Fibroblast of lung (primary cell): ENCODE measurements at regions not wholly inside any gene's neighbourhood (a gene's known extent, or its start where the extent isn't known, plus 50 kb on each side); places are given as distances from the start of the nearest gene placed in this dataset.

Experiments
- CTCF ChIP-seq, 2 donors: IDR thresholded peaks in 1 of 2; conservative IDR thresholded peaks in 1 of 2; 1 replicate in 1 of 2; 2 replicates in 1 of 2; pipeline ENCODE4 v1.5.1; 2011 to 2012; ENCODE audit warnings: low read length in 2 of 2, control low read depth in 1 of 2, inconsistent platforms in 1 of 2, low read depth in 1 of 2, mild to moderate bottlenecking in 1 of 2
- EZH2 ChIP-seq: IDR thresholded peaks from 2 replicates; pipeline ENCODE4 v1.5.1; 2012; ENCODE audit warnings: low read length, control low read depth, mild to moderate bottlenecking; ENCODE audit errors: missing control alignments

DNA sequence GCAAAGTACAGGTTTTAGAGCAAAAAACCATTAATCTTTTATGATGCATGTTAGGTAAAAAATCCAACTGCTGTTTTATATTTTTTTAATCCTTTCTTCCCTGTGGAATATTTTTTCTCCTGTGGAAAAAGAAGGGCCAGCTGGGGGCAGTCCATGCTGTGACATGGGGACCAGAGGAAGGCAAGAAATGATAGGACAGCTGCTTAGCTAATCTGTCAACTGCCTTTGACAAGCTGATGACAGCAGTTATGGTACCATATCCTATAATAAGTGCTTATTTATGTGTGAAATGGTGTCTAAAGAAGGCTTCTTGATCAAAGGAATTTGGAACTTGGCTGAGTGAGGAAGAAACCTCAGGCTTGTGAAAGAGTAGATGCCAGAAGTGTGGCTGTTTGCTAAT lies 452.4 kb upstream of the NOVA1 start:
- no peak for TF ChIP-seq CTCF (conservative IDR thresholded peaks at IDR 0.05 in 1 of 2, IDR thresholded peaks at IDR 0.05 in 1 of 2; ENCODE audit: low read depth in 1 of 2, low read length in 2 of 2)
- no peak for TF ChIP-seq EZH2
